ENCODE measurements at regions not wholly inside any gene's neighbourhood (a gene's known extent, or its start where the extent isn't known, plus 50 kb on each side); places are given as distances from the start of the nearest gene placed in this dataset.

GRCh38 chr5:92496545-92496944, 1084.5 kb downstream of the NR2F1-AS1 start:
- DNase-seq (ENCODE audit: low spot score), result no peak
- TF ChIP-seq, protein P1, sequence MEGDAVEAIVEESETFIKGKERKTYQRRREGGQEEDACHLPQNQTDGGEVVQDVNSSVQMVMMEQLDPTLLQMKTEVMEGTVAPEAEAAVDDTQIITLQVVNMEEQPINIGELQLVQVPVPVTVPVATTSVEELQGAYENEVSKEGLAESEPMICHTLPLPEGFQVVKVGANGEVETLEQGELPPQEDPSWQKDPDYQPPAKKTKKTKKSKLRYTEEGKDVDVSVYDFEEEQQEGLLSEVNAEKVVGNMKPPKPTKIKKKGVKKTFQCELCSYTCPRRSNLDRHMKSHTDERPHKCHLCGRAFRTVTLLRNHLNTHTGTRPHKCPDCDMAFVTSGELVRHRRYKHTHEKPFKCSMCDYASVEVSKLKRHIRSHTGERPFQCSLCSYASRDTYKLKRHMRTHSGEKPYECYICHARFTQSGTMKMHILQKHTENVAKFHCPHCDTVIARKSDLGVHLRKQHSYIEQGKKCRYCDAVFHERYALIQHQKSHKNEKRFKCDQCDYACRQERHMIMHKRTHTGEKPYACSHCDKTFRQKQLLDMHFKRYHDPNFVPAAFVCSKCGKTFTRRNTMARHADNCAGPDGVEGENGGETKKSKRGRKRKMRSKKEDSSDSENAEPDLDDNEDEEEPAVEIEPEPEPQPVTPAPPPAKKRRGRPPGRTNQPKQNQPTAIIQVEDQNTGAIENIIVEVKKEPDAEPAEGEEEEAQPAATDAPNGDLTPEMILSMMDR (IDR thresholded peaks at IDR 0.05; ENCODE audit: extremely low read depth, missing control alignments), result no peak

DNA sequence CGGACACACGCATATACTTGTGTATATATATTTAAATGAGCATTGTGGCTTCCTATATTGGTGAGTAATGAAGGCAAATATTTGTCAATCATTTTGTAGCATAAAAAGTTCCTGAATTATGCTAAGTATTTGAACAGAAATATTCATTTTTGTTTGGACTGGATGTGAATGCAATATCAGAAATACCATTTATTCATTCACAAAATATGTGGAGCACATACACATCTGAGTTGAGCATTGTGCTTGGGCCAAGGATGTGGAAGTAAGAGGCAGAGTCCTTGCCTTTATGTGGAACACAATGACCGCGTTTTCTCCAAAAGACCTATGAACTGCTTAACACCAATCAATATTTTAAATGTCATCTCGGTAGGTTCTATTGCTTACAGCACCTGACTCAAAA, 1086.5 kb downstream of the NR2F1-AS1 start:
- DNase-seq (ENCODE audit: low spot score), result no peak
- TF ChIP-seq, protein P1 (IDR thresholded peaks at IDR 0.05; ENCODE audit: extremely low read depth, missing control alignments), result no peak

DNA sequence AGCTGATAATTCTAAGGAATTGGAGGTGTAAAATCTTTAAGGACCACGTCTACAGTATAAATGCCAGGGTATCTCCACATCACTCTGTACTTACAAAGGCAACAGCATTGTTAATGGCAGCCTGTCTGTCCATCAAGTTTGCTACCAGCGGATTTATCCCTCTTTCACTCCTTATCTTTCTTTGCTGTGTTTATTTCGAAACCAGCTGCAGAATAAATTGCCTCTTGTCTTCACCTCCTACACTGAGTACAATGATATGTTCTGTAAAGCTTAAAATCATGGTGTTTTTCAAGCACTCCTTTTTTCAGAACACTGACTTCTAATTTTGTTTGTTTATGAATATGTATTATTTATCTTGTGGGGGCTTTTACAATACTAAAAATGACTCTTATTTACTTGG, 1088.1 kb downstream of the NR2F1-AS1 start:
- TF ChIP-seq, protein P1 (IDR thresholded peaks at IDR 0.05; ENCODE audit: extremely low read depth, missing control alignments), result no peak
- no peak for DNase-seq (ENCODE audit: low spot score)

GRCh38 chr5:92484484-92484883, 1096.5 kb downstream of the NR2F1-AS1 start:
- no peak for DNase-seq (ENCODE audit: low spot score)
- TF ChIP-seq, protein P1 (IDR thresholded peaks at IDR 0.05; ENCODE audit: extremely low read depth, missing control alignments), result no peak

DNA sequence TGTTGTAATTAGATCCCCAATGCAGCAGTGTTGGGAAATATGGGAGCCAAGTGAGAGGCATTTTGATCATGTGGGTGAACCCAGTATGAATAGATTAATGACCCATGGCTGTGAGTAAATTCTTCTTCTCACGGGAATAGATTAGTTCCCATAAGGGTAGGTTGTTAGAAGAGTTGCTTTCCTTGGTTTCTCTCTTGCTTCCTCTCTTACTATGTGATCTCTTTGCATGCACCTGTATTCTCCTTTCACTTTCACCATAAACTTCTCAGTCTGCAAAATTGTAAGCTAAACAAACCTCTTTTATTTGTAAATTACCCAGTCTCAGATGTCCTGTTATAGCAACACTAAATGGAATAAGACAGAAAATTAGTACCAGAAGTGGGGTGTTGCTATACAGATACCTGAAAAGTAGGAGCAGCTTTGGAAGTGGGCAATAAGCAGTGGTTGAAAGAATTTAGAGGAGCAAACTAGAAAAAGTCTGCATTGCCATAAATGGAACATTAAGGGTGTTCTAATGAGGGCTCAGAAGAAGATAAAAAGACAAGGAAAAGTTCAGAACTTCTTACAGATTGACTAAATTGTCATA, 1090.0 kb upstream of the ARRDC3 start:
- TF ChIP-seq, protein P1 (IDR thresholded peaks at IDR 0.05; ENCODE audit: extremely low read depth, missing control alignments), result no peak
- DNase-seq (ENCODE audit: low spot score), result no peak

DNA sequence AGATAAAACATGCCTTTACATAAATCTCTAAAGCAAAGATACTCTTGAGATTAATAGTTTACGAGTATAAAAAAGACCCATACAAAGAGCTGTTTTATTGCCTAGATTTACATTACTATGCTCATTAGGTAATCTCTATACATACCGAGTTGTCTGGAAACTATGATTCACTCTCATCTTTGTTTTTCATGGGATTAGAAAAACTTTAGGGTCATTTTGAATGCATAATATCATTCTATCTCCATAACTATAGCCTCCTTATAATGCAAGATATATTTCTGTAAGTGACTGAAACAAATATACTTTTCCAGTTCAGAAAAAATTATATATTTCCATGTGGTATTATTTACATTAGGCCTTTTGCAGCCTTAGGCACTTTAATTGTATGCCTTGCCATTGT, 1088.7 kb upstream of the ARRDC3 start:
- TF ChIP-seq, protein P1 (IDR thresholded peaks at IDR 0.05; ENCODE audit: extremely low read depth, missing control alignments), result no peak
- no peak for DNase-seq (ENCODE audit: low spot score)

GRCh38 chr5:92470770-92471169, 1087.7 kb upstream of the ARRDC3 start:
- DNase-seq (ENCODE audit: low spot score), result no peak
- TF ChIP-seq, protein P1 (IDR thresholded peaks at IDR 0.05; ENCODE audit: extremely low read depth, missing control alignments), result no peak

Data from GM20000 (cell line).